Caco-2 (cell line): ENCODE measurements at regions not wholly inside any gene's neighbourhood (a gene's known extent, or its start where the extent isn't known, plus 50 kb on each side); places are given as distances from the start of the nearest gene placed in this dataset.

ENCODE experiments used
- BruUV-seq: library from RNA; stranded (reverse); fragments of 400-500 nt; replicated peaks from 2 replicates; lab custom pipeline; 2021; lab: Mats Ljungman, UMichigan
- CTCF ChIA-PET: fragments of 300-600 bp; sonication (Branson Sonifier 250); formaldehyde crosslinking; loops from one replicate; lab custom pipeline; 2022; ENCODE audit warnings: antibody characterized with exemption; lab: Charles Lee
- POLR2A ChIA-PET: fragments of 300-600 bp; sonication (Branson Sonifier 250); formaldehyde crosslinking; loops from one replicate; lab custom pipeline; 2022; ENCODE audit warnings: antibody characterized with exemption; lab: Charles Lee
- DNase-seq, 2 experiments: peaks; one replicate each; pipeline versions ENCODE4 v3.0.0 to v3.0.0-alpha.2; 2020 to 2022
- H3K27me3 ChIP-seq: replicated peaks from 2 replicates; pipeline ENCODE4 v1.6.0; 2011; ENCODE audit warnings: low read length; ENCODE audit not compliant: control insufficient read depth, insufficient read depth
- H3K36me3 ChIP-seq: 2 replicates; pipeline ENCODE4 v1.5.1; 2011; ENCODE audit warnings: low read length; ENCODE audit not compliant: control insufficient read depth, insufficient read depth
- H3K4me1 ChIP-seq: fragments of 250-450 bp; sonication (Bioruptor Pico); 2 replicates; pipeline ENCODE4 v1.5.1; 2020; ENCODE audit warnings: mild to moderate bottlenecking
- H3K4me3 ChIP-seq: 2 replicates; pipeline ENCODE4 v1.5.1; 2011; ENCODE audit warnings: low read depth, mild to moderate bottlenecking, control low read depth, low read length
- H3K9me3 ChIP-seq: fragments of 250-450 bp; sonication (Bioruptor Pico); 2 replicates; pipeline ENCODE4 v1.5.1; 2020; ENCODE audit warnings: mild to moderate bottlenecking, moderate library complexity
- H3K27ac Mint-ChIP-seq: one replicate; pipeline ENCODE4 v1.8.0; 2022; ENCODE audit warnings: mixed read lengths; ENCODE audit not compliant: unreplicated experiment
- H3K27me3 Mint-ChIP-seq: one replicate; pipeline ENCODE4 v1.8.0; 2022; ENCODE audit warnings: mixed read lengths; ENCODE audit not compliant: insufficient read depth, unreplicated experiment
- H3K36me3 Mint-ChIP-seq: one replicate; pipeline ENCODE4 v1.8.0; 2022; ENCODE audit warnings: mild to moderate bottlenecking, mixed read lengths; ENCODE audit not compliant: insufficient read depth, unreplicated experiment
- H3K4me1 Mint-ChIP-seq: one replicate; pipeline ENCODE4 v1.8.0; 2022; ENCODE audit warnings: low read depth, mixed read lengths; ENCODE audit not compliant: unreplicated experiment
- H3K4me3 Mint-ChIP-seq: one replicate; pipeline ENCODE4 v1.8.0; 2022; ENCODE audit warnings: mild to moderate bottlenecking, moderate library complexity, mixed read lengths; ENCODE audit not compliant: unreplicated experiment
- H3K9me3 Mint-ChIP-seq: one replicate; pipeline ENCODE4 v1.8.0; 2022; ENCODE audit warnings: mixed read lengths; ENCODE audit not compliant: unreplicated experiment
- CTCF ChIP-seq, 2 experiments: fragments of 200-600 bp in 1 of 2; IDR thresholded peaks; 1 replicate in 1 of 2; 2 replicates in 1 of 2; pipeline versions ENCODE4 v1.5.1 to v1.8.0; 2011 to 2022; ENCODE audit warnings: antibody characterized with exemption in 1 of 2, control low read depth in 1 of 2, inconsistent platforms in 1 of 2, low read depth in 1 of 2, low read length in 1 of 2, mild to moderate bottlenecking in 1 of 2, moderate library complexity in 1 of 2; ENCODE audit not compliant: insufficient read depth in 1 of 2, severe bottlenecking in 1 of 2, unreplicated experiment in 1 of 2
- intact Hi-C: fragments of 100-400 bp; cut with micrococcal nuclease; formaldehyde crosslinking; loops from one replicate; pipeline ENCODE4 v1.10.0; 2022; ENCODE audit not compliant: unreplicated experiment

- ChIA-PET POLR2A (no interaction called here), CTCF (no interaction called here)
- TF ChIP-seq CTCF (IDR thresholded peaks at IDR 0.05; ENCODE audit: insufficient read depth in 1 of 2, low read depth in 1 of 2, low read length in 1 of 2, severe bottlenecking in 1 of 2, unreplicated experiment in 1 of 2), result no peak
- Mint-ChIP-seq H3K9me3 (peaks cover 24% of the 10 kb centered on the region), H3K27ac (no peak overlapping the region), H3K36me3 (no peaks in the 10 kb centered on the region), H3K4me1 (no peaks in the 10 kb centered on the region), H3K4me3 (no peak overlapping the region), H3K27me3 (no peaks in the 10 kb centered on the region)
- Histone ChIP-seq H3K27me3 (no peaks in the 10 kb centered on the region), H3K9me3 (no peaks in the 10 kb centered on the region; the same call in 1 of the 2 replicates), H3K4me1 (no peaks in the 10 kb centered on the region), H3K4me3 (no peak overlapping the region), H3K36me3 (no peaks in the 10 kb centered on the region)
- no peak for DNase-seq
- no TSS peak for BruUV-seq
- intact Hi-C loops, result no loop called here
These were observed 1018.7 kb downstream of the TYW1 start for GRCh38 chr7:68015122-68015977.

- no peaks in the 10 kb centered on the region for H3K4me1 Mint-ChIP-seq
- no peak for TF ChIP-seq CTCF (IDR thresholded peaks at IDR 0.05; ENCODE audit: insufficient read depth in 1 of 2, low read depth in 1 of 2, low read length in 1 of 2, severe bottlenecking in 1 of 2, unreplicated experiment in 1 of 2)
- no peaks in the 10 kb centered on the region for H3K27me3 Mint-ChIP-seq
- H3K4me3 Mint-ChIP-seq, result no peak overlapping the region
- no peaks in the 10 kb centered on the region for H3K36me3 ChIP-seq
- no peaks in the 10 kb centered on the region for H3K27me3 ChIP-seq
- peaks cover 22% of the 10 kb centered on the region for H3K9me3 Mint-ChIP-seq
- POLR2A ChIA-PET, result no interaction called here
- DNase-seq, result no peak
- intact Hi-C loops, result no loop called here
- H3K9me3 ChIP-seq, result no peaks in the 10 kb centered on the region; the same call in 1 of the 2 replicates
- no peak overlapping the region for H3K27ac Mint-ChIP-seq
- H3K4me1 ChIP-seq, result no peaks in the 10 kb centered on the region
- H3K4me3 ChIP-seq, result no peak overlapping the region
- CTCF ChIA-PET, result no interaction called here
- no peaks in the 10 kb centered on the region for H3K36me3 Mint-ChIP-seq
- BruUV-seq, result no TSS peak
These were observed 1019.4 kb downstream of the TYW1 start for GRCh38 chr7:68015978-68016532.

- CTCF ChIA-PET, result no interaction called here
- no TSS peak for BruUV-seq
- Mint-ChIP-seq H3K4me1 (no peaks in the 10 kb centered on the region), H3K36me3 (no peaks in the 10 kb centered on the region), H3K4me3 (no peak overlapping the region), H3K27me3 (no peaks in the 10 kb centered on the region), H3K27ac (no peak overlapping the region), H3K9me3 (peaks cover 23% of the 10 kb centered on the region)
- no peaks in the 10 kb centered on the region for H3K36me3 ChIP-seq
- no peaks in the 10 kb centered on the region for H3K4me1 ChIP-seq
- no peaks in the 10 kb centered on the region for H3K27me3 ChIP-seq
- no peak for DNase-seq
- H3K4me3 ChIP-seq, result no peak overlapping the region
- POLR2A ChIA-PET, result no interaction called here
- no peaks in the 10 kb centered on the region; the same call in 1 of the 2 replicates for H3K9me3 ChIP-seq
- TF ChIP-seq CTCF (IDR thresholded peaks at IDR 0.05; ENCODE audit: insufficient read depth in 1 of 2, low read depth in 1 of 2, low read length in 1 of 2, severe bottlenecking in 1 of 2, unreplicated experiment in 1 of 2), result no peak
- intact Hi-C loops, result no loop called here
These were observed 1023.5 kb downstream of the TYW1 start for GRCh38 chr7:68020102-68020501.
